Naive thymus-derived CD4-positive, alpha-beta T cell (primary cell): ENCODE measurements at regions not wholly inside any gene's neighbourhood (a gene's known extent, or its start where the extent isn't known, plus 50 kb on each side); places are given as distances from the start of the nearest gene placed in this dataset.

ENCODE experiments used
- ATAC-seq: fragments of 150-1000 bp; cut with Tn5 transposase; 2 replicates; pipeline ENCODE4 v1.10.0; 2021; ENCODE audit warnings: mild to moderate bottlenecking, moderate library complexity
- CTCF ChIA-PET: fragments of 350-600 bp; sonication (Branson Sonifier 250); formaldehyde crosslinking; loops from one replicate; lab custom pipeline; 2021; ENCODE audit warnings: antibody characterized with exemption; lab: Charles Lee
- POLR2A ChIA-PET: fragments of 350-600 bp; sonication (Branson Sonifier 250); formaldehyde crosslinking; loops from one replicate; lab custom pipeline; 2021; ENCODE audit warnings: antibody characterized with exemption, inconsistent platforms; lab: Charles Lee
- DNase-seq, 9 donors: peaks; one replicate each; pipeline versions ENCODE4 v3.0.0 to v3.0.0-alpha.2; 2020 to 2022; ENCODE audit warnings: mixed read lengths in 1 of 9
- H3K27ac ChIP-seq: one replicate; pipeline ENCODE4 v1.7.0; 2013; ENCODE audit warnings: mild to moderate bottlenecking, low read depth, low read length, moderate library complexity
- H3K27me3 ChIP-seq, 2 donors: one replicate each; pipeline ENCODE4 v1.7.0; 2013; ENCODE audit warnings: low read length in 2 of 2, mild to moderate bottlenecking in 2 of 2, moderate library complexity in 2 of 2; ENCODE audit not compliant: control insufficient read depth in 2 of 2, insufficient read depth in 2 of 2
- H3K36me3 ChIP-seq, 3 experiments: 1 replicate in 2 of 3; 2 replicates in 1 of 3; pipeline ENCODE4 v1.7.0; 2013; ENCODE audit warnings: low read length in 3 of 3, mild to moderate bottlenecking in 3 of 3, moderate library complexity in 1 of 3; ENCODE audit not compliant: insufficient read depth in 3 of 3, control insufficient read depth in 2 of 3
- H3K4me1 ChIP-seq, 2 donors: one replicate each; pipeline ENCODE4 v1.7.0; 2013; ENCODE audit warnings: low read length in 2 of 2, mild to moderate bottlenecking in 2 of 2, moderate library complexity in 1 of 2; ENCODE audit not compliant: control insufficient read depth in 2 of 2, insufficient read depth in 2 of 2
- H3K4me3 ChIP-seq: 2 replicates; pipeline ENCODE4 v1.7.0; 2013; ENCODE audit warnings: mild to moderate bottlenecking, low read length
- H3K9me3 ChIP-seq, 3 experiments: 1 replicate in 2 of 3; 2 replicates in 1 of 3; pipeline ENCODE4 v1.7.0; 2013; ENCODE audit warnings: low read length in 3 of 3; ENCODE audit not compliant: control insufficient read depth in 2 of 3
- H3K27ac Mint-ChIP-seq, 9 donors: one replicate each; pipeline ENCODE4 v1.8.0; 2020 to 2022; ENCODE audit warnings: mixed read lengths in 9 of 9, mild to moderate bottlenecking in 8 of 9, moderate library complexity in 5 of 9, inconsistent platforms in 2 of 9
- H3K27me3 Mint-ChIP-seq, 5 donors: one replicate each; pipeline ENCODE4 v1.8.0; 2021 to 2022; ENCODE audit warnings: mixed read lengths in 5 of 5, mild to moderate bottlenecking in 1 of 5
- H3K36me3 Mint-ChIP-seq, 5 donors: one replicate each; pipeline ENCODE4 v1.8.0; 2020 to 2022; ENCODE audit warnings: mixed read lengths in 5 of 5, mild to moderate bottlenecking in 3 of 5, inconsistent platforms in 1 of 5
- H3K4me1 Mint-ChIP-seq, 7 donors: one replicate each; pipeline ENCODE4 v1.8.0; 2020 to 2022; ENCODE audit warnings: mixed read lengths in 7 of 7, mild to moderate bottlenecking in 3 of 7, inconsistent platforms in 1 of 7
- H3K4me3 Mint-ChIP-seq, 10 donors: one replicate each; pipeline ENCODE4 v1.8.0; 2020 to 2022; ENCODE audit warnings: mild to moderate bottlenecking in 10 of 10, mixed read lengths in 10 of 10, moderate library complexity in 6 of 10, inconsistent platforms in 2 of 10
- H3K9me3 Mint-ChIP-seq, 11 donors: one replicate each; pipeline ENCODE4 v1.8.0; 2020 to 2022; ENCODE audit warnings: mixed read lengths in 11 of 11, mild to moderate bottlenecking in 4 of 11, inconsistent platforms in 1 of 11, moderate library complexity in 1 of 11
- intact Hi-C, 2 donors: fragments of 100-400 bp; cut with micrococcal nuclease; formaldehyde crosslinking; loops; one replicate each; pipeline ENCODE4 v1.15.1; 2023

DNA sequence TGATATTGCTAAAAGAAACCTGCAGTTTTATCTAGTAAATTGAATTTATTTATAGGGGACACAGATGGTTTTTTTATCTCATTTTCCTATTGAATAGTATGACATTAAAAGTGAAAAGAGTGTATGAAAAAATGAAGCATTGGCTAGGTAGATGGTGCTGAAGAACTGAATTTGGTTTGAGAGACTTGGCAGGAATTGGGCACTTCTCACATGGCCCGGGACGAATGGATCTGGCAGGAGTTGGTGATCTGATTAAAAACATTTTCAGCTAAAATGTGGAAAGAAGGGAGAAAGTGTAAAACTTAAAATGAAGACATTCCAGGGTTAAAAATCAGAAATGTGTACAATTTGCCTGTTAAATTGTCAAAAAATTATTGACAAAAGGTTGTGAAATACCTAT is 1088.5 kb upstream of the PABPC4L start:
- Histone ChIP-seq H3K4me1 (no peaks in the 10 kb centered on the region), H3K27ac (no peak overlapping the region), H3K4me3 (no peak overlapping the region), H3K27me3 (no peaks in the 10 kb centered on the region), H3K36me3 (no peaks in the 10 kb centered on the region), H3K9me3 (no peaks in the 10 kb centered on the region)
- Mint-ChIP-seq H3K9me3 (peaks cover 0 to 29% (median 2%) of the 10 kb centered on the region in 11 donors), H3K4me3 (no peak overlapping the region), H3K36me3 (no peaks in the 10 kb centered on the region), H3K27me3 (no peaks in the 10 kb centered on the region), H3K27ac (no peak overlapping the region), H3K4me1 (no peaks in the 10 kb centered on the region)
- POLR2A ChIA-PET: no interaction called here
- DNase-seq: no peak
- CTCF ChIA-PET: no interaction called here
- ATAC-seq: no peak
- intact Hi-C loops: no loop called here

DNA sequence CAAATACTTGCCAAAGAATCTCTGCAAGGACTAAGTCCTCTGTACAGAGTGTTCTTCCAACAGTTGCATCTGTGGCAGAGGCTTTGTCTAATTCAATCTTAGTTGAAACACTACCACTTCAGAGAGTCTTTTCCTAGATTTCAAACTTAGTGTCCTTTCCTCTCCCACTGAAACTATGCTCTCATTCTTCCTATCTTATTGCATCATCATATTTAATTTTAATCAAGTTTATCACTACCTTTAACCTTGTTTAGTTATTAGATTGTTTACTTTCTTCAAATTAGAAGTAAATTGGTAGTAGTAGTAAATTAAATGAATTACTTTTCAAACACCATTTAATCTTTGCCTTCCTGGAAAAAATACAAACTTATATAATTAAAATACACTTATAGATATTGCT is 1082.3 kb upstream of the PABPC4L start:
- peaks cover 0 to 21% (median 2%) of the 10 kb centered on the region in 11 donors for H3K9me3 Mint-ChIP-seq
- H3K27ac ChIP-seq: no peak overlapping the region
- no peaks in the 10 kb centered on the region for H3K9me3 ChIP-seq
- POLR2A ChIA-PET: no interaction called here
- H3K4me1 Mint-ChIP-seq: no peaks in the 10 kb centered on the region
- no peaks in the 10 kb centered on the region for H3K27me3 Mint-ChIP-seq
- H3K27ac Mint-ChIP-seq: no peak overlapping the region
- no peak for ATAC-seq
- H3K27me3 ChIP-seq: no peaks in the 10 kb centered on the region
- no peak for DNase-seq
- no peak overlapping the region for H3K4me3 ChIP-seq
- intact Hi-C loops: no loop called here
- H3K36me3 ChIP-seq: no peaks in the 10 kb centered on the region
- CTCF ChIA-PET: no interaction called here
- H3K4me1 ChIP-seq: no peaks in the 10 kb centered on the region
- no peak overlapping the region for H3K4me3 Mint-ChIP-seq
- H3K36me3 Mint-ChIP-seq: no peaks in the 10 kb centered on the region

DNA sequence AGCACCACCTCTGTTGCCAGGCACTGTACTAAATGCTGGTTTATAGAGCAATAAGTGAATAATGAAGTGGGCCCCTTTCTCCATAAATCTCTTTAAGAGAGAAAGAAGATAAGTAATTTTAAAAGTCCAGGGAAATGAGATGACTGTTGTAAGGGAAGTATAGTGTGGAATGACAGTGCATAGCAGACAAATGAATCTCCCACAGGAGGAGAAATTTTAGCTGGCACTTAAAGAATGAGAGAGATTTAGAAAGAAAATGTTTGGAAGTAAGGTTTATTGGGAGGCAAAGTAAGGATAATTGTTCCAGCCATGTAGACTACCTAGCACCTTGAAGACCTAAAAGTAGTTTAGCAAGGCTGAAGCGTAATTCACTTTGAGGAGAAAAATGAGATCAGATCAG is 1081.1 kb upstream of the PABPC4L start:
- no peak overlapping the region for H3K27ac ChIP-seq
- Mint-ChIP-seq H3K4me3 (no peak overlapping the region), H3K36me3 (no peaks in the 10 kb centered on the region), H3K4me1 (no peaks in the 10 kb centered on the region), H3K27ac (no peak overlapping the region), H3K27me3 (no peaks in the 10 kb centered on the region), H3K9me3 (peaks cover 0 to 27% (median 2%) of the 10 kb centered on the region in 11 donors)
- POLR2A ChIA-PET: no interaction called here
- H3K4me3 ChIP-seq: no peak overlapping the region
- no peaks in the 10 kb centered on the region for H3K4me1 ChIP-seq
- no peak for ATAC-seq
- H3K27me3 ChIP-seq: no peaks in the 10 kb centered on the region
- CTCF ChIA-PET: no interaction called here
- DNase-seq: no peak
- intact Hi-C loops: no loop called here
- no peaks in the 10 kb centered on the region for H3K9me3 ChIP-seq
- no peaks in the 10 kb centered on the region for H3K36me3 ChIP-seq

GRCh38 chr4:135281230-135281629 is 1079.6 kb upstream of the PABPC4L start:
- Histone ChIP-seq H3K36me3 (no peaks in the 10 kb centered on the region), H3K27ac (no peak overlapping the region), H3K4me3 (no peak overlapping the region), H3K9me3 (no peaks in the 10 kb centered on the region), H3K27me3 (no peaks in the 10 kb centered on the region), H3K4me1 (no peaks in the 10 kb centered on the region)
- ChIA-PET POLR2A (no interaction called here), CTCF (no interaction called here)
- Mint-ChIP-seq H3K27me3 (no peaks in the 10 kb centered on the region), H3K9me3 (peaks cover 0 to 27% (median 2%) of the 10 kb centered on the region in 11 donors), H3K36me3 (no peaks in the 10 kb centered on the region), H3K27ac (no peak overlapping the region), H3K4me3 (no peak overlapping the region), H3K4me1 (no peaks in the 10 kb centered on the region)
- intact Hi-C loops: no loop called here
- no peak for DNase-seq
- ATAC-seq: no peak

- peaks cover 0 to 14% (median 1%) of the 10 kb centered on the region in 11 donors for H3K9me3 Mint-ChIP-seq
- H3K4me1 ChIP-seq: no peaks in the 10 kb centered on the region
- H3K27ac Mint-ChIP-seq: no peak overlapping the region
- ChIA-PET CTCF (no interaction called here), POLR2A (no interaction called here)
- DNase-seq (no peak), ATAC-seq (no peak)
- no peaks in the 10 kb centered on the region for H3K27me3 Mint-ChIP-seq
- no peaks in the 10 kb centered on the region for H3K9me3 ChIP-seq
- no peak overlapping the region for H3K4me3 Mint-ChIP-seq
- H3K27me3 ChIP-seq: no peaks in the 10 kb centered on the region
- H3K4me1 Mint-ChIP-seq: no peaks in the 10 kb centered on the region
- intact Hi-C loops: no loop called here
- H3K36me3 ChIP-seq: no peaks in the 10 kb centered on the region
- H3K27ac ChIP-seq: no peak overlapping the region
- H3K4me3 ChIP-seq: no peak overlapping the region
- no peaks in the 10 kb centered on the region for H3K36me3 Mint-ChIP-seq
Measured at GRCh38 chr4:135277980-135278315, 1076.4 kb upstream of the PABPC4L start.

DNA sequence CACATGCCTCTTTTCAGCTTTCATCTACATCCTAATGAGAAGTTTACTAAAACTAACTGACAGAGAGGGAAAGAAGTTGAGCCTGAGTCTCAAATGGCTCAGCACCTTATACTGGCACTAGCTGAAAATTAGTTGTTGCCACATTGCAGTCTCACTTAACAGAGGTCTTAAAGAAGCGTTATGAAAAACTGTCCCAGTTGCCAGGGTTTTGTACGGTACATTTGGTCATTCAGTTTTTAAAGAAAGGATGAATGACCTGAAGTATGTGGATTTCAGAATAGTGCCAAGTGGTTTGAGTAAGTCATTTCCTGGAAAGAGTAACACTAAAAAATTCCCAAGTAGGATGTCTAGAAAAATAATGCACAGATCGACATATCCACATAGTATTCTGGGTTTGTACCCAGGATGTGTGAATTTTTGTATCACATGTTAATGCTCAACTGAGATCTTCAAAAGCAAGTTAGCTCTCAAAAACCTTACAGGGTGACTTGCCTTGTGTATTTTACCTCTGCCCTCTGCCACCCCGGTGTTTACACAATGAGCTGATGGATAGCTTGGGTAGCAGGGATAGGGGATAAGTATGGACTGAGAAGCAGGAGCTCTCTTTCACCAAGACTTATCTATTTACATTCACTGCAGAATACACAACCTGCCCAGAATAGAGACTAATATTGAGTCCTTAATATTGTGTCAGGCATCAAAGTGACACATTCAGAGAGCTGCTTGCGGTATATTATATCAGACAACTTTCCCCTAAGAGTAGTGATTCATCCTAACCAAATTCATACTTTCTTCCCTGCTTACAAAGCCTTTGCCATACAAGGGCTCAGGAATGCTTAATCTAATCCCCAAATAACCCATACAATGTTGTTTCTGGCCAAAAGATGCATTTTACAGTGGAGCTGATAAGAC is 1075.7 kb upstream of the PABPC4L start:
- intact Hi-C loops: no loop called here
- no peak for DNase-seq
- H3K27me3 ChIP-seq: no peaks in the 10 kb centered on the region
- H3K27me3 Mint-ChIP-seq: no peaks in the 10 kb centered on the region
- H3K4me1 ChIP-seq: no peaks in the 10 kb centered on the region
- H3K4me3 Mint-ChIP-seq: no peak overlapping the region
- H3K9me3 ChIP-seq: no peaks in the 10 kb centered on the region
- H3K4me1 Mint-ChIP-seq: no peaks in the 10 kb centered on the region
- peaks cover 0 to 14% (median 2%) of the 10 kb centered on the region in 11 donors for H3K9me3 Mint-ChIP-seq
- no peak overlapping the region for H3K27ac Mint-ChIP-seq
- POLR2A ChIA-PET: no interaction called here
- no peaks in the 10 kb centered on the region for H3K36me3 ChIP-seq
- H3K27ac ChIP-seq: no peak overlapping the region
- H3K4me3 ChIP-seq: no peak overlapping the region
- no peaks in the 10 kb centered on the region for H3K36me3 Mint-ChIP-seq
- CTCF ChIA-PET: no interaction called here
- no peak for ATAC-seq

DNA sequence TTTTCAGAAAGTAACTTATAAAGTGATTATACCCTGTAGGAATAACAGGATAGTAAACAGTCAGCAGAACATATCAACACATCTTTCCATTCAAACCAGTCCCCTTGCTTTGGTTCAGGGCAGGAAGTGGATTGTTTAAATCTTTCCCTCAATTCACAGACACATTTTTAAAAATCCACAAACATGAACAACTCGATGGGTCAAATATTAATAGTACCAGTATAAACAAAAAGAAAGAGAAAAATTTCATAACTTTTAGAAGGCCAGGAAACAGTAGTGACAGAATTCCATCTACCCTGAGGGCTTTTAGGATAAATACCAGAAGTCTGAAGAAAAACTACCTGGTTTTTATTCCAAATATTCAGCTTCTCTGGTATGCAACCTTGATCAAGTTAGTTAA is 1072.8 kb upstream of the PABPC4L start:
- CTCF ChIA-PET: no interaction called here
- DNase-seq: no peak
- Mint-ChIP-seq H3K9me3 (peaks cover 0 to 11% (median 1%) of the 10 kb centered on the region in 11 donors), H3K4me3 (no peak overlapping the region), H3K27ac (no peak overlapping the region), H3K27me3 (no peaks in the 10 kb centered on the region), H3K4me1 (no peaks in the 10 kb centered on the region), H3K36me3 (no peaks in the 10 kb centered on the region)
- intact Hi-C loops: no loop called here
- Histone ChIP-seq H3K4me3 (no peak overlapping the region), H3K27ac (no peak overlapping the region), H3K4me1 (no peaks in the 10 kb centered on the region), H3K36me3 (no peaks in the 10 kb centered on the region), H3K27me3 (no peaks in the 10 kb centered on the region), H3K9me3 (no peaks in the 10 kb centered on the region)
- POLR2A ChIA-PET: no interaction called here
- ATAC-seq: no peak
